ENCODE measurements at regions not wholly inside any gene's neighbourhood (a gene's known extent, or its start where the extent isn't known, plus 50 kb on each side); places are given as distances from the start of the nearest gene placed in this dataset.

- TF ChIP-seq CTCF (IDR thresholded peaks at IDR 0.05) (no peak), POLR2A (IDR thresholded peaks at IDR 0.05) (no peak)
Measured at GRCh38 chr7:47724335-47724982, 142.5 kb upstream of the TNS3 start.
